Chondrocyte (in vitro differentiated cells): ENCODE measurements at regions not wholly inside any gene's neighbourhood (a gene's known extent, or its start where the extent isn't known, plus 50 kb on each side); places are given as distances from the start of the nearest gene placed in this dataset.

Experiments
- DNase-seq: peaks from one replicate; pipeline ENCODE4 v3.0.0; 2021; ENCODE audit warnings: mixed read lengths, low spot score
- H3K27ac Mint-ChIP-seq: one replicate; pipeline ENCODE4 v1.8.0; 2021; ENCODE audit warnings: mild to moderate bottlenecking, moderate library complexity, mixed read lengths; ENCODE audit not compliant: unreplicated experiment
- H3K27me3 Mint-ChIP-seq: 2 replicates; pipeline ENCODE4 v1.8.0; 2021; ENCODE audit warnings: low read depth, mixed read lengths
- H3K36me3 Mint-ChIP-seq: 2 replicates; pipeline ENCODE4 v1.8.0; 2021; ENCODE audit warnings: low read depth, mixed read lengths
- H3K4me1 Mint-ChIP-seq: 2 replicates; pipeline ENCODE4 v1.8.0; 2021; ENCODE audit warnings: low read depth, mild to moderate bottlenecking, mixed read lengths
- H3K4me3 Mint-ChIP-seq: one replicate; pipeline ENCODE4 v1.8.0; 2021; ENCODE audit warnings: mild to moderate bottlenecking, moderate library complexity, mixed read lengths; ENCODE audit not compliant: unreplicated experiment
- H3K9me3 Mint-ChIP-seq: 2 replicates; pipeline ENCODE4 v1.8.0; 2021; ENCODE audit warnings: low read depth, mixed read lengths
- CTCF ChIP-seq: fragments of 200-600 bp; sonication (generic); IDR thresholded peaks from 2 replicates; pipeline ENCODE4 v1.5.0; 2021; ENCODE audit warnings: antibody characterized with exemption, mild to moderate bottlenecking, moderate library complexity

- H3K27me3 Mint-ChIP-seq, result peaks cover 61% of the 10 kb centered on the region
- TF ChIP-seq CTCF, result no peak
- no peaks in the 10 kb centered on the region for H3K9me3 Mint-ChIP-seq
- no peak overlapping the region for H3K4me3 Mint-ChIP-seq
- H3K27ac Mint-ChIP-seq, result no peak overlapping the region
- no peaks in the 10 kb centered on the region for H3K36me3 Mint-ChIP-seq
- no peak for DNase-seq
- H3K4me1 Mint-ChIP-seq, result peaks cover 16% of the 10 kb centered on the region
Observed at GRCh38 chr12:111037047-111037446, 116.7 kb upstream of the MYL2 start.

- DNase-seq, result no peak
- TF ChIP-seq CTCF, result no peak
- no peaks in the 10 kb centered on the region for H3K9me3 Mint-ChIP-seq
- H3K27ac Mint-ChIP-seq, result no peak overlapping the region
- H3K4me1 Mint-ChIP-seq, result peaks cover 16% of the 10 kb centered on the region
- H3K27me3 Mint-ChIP-seq, result peaks cover 73% of the 10 kb centered on the region
- no peaks in the 10 kb centered on the region for H3K36me3 Mint-ChIP-seq
- peak overlapping the region; percentile 60 for H3K4me3 Mint-ChIP-seq
Observed at GRCh38 chr12:111035578-111036301, 115.4 kb upstream of the MYL2 start.

- H3K9me3 Mint-ChIP-seq, result no peaks in the 10 kb centered on the region
Observed at GRCh38 chr12:111034886-111035577, 114.7 kb upstream of the MYL2 start.

GRCh38 chr12:111034083-111034885 is 113.9 kb upstream of the MYL2 start, which contains the start of gene CUX2:
Gene CUX2 (plus strand): TSS chr12:111034165.
- H3K9me3 Mint-ChIP-seq, result no peaks in the 10 kb centered on the region
- peaks cover 78% of the 10 kb centered on the region for H3K27me3 Mint-ChIP-seq
- no peak for DNase-seq
- H3K36me3 Mint-ChIP-seq, result no peaks in the 10 kb centered on the region
- H3K27ac Mint-ChIP-seq, result no peak within 1 kb of the TSS
- H3K4me3 Mint-ChIP-seq, result peak within 1 kb of the TSS; percentile 60
- no peak for TF ChIP-seq CTCF
- H3K4me1 Mint-ChIP-seq, result peaks cover 16% of the 10 kb centered on the region

More at GRCh38 chr12:111034886-111035577, 114.7 kb upstream of the MYL2 start:
- H3K4me3 Mint-ChIP-seq, result peak overlapping the region; percentile 60
- peaks cover 76% of the 10 kb centered on the region for H3K27me3 Mint-ChIP-seq
- no peaks in the 10 kb centered on the region for H3K36me3 Mint-ChIP-seq
- DNase-seq, result no peak
- peaks cover 16% of the 10 kb centered on the region for H3K4me1 Mint-ChIP-seq
- H3K27ac Mint-ChIP-seq, result no peak overlapping the region
- TF ChIP-seq CTCF, result no peak
